ENCODE measurements at regions not wholly inside any gene's neighbourhood (a gene's known extent, or its start where the extent isn't known, plus 50 kb on each side); places are given as distances from the start of the nearest gene placed in this dataset.
A peak's percentile ranks its signal among the peaks of the same experiment; 100 is the strongest.

GRCh38 chr4:144363890-144364289 is 223.4 kb upstream of the GYPA start:
- peaks cover 4 to 6% of the 10 kb centered on the region in 2 donors for H3K9me3 Mint-ChIP-seq
- H3K36me3 Mint-ChIP-seq = peaks cover 0 to 2% of the 10 kb centered on the region in 2 donors
- H3K4me3 Mint-ChIP-seq = no peak overlapping the region
- peaks cover 17 to 20% of the 10 kb centered on the region in 2 donors for H3K27me3 Mint-ChIP-seq
- ATAC-seq (replicated peaks) = no peak
- no peak overlapping the region for H3K27ac Mint-ChIP-seq
- peaks cover 9 to 15% of the 10 kb centered on the region in 2 donors for H3K4me1 Mint-ChIP-seq
- DNase-seq = no peak

DNA sequence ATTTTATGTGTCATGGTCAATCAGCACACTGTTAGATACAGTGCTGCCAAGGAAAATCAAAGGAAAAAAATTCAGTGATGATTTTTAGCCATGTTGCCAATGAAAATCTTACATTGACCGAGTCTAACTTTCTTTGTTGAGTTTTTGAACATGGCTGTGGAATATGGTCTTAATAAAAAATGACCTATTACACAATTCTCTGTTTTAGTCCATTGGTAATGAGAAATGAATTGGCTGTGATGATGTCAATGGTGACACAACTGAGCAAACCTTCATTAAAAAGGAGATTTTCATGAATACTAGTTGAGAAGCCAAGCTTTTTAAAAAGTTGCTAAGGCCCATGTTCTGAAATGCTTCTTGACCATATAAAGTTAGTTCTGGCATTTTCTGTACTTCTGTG is 225.9 kb upstream of the GYPA start:
- Mint-ChIP-seq H3K27ac (no peak overlapping the region), H3K36me3 (no peaks in the 10 kb centered on the region), H3K4me1 (no peaks in the 10 kb centered on the region), H3K9me3 (peaks cover 0 to 2% of the 10 kb centered on the region in 2 donors), H3K27me3 (peaks cover 4 to 7% of the 10 kb centered on the region in 2 donors), H3K4me3 (no peak overlapping the region)
- ATAC-seq (replicated peaks) = no peak
- DNase-seq = no peak

DNA sequence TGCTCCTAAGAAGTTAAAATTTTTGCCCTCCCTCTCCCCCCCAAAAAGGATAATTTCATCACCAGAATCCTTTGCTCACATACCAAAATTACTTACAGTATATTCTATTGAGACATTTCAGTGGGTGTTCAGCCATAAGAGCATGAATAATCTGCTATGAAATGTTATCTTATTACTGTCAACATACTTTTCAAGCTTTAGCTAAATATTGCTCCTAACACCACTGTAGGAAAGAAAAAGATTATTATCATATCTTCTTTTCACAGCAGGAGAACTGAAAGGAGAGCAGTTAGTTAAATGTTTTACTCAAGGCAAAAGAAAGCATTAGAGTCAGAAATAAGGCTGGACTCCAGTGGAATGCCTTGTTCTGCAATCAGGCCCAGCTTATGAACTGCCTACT is 231.0 kb upstream of the GYPA start:
- Mint-ChIP-seq H3K27me3 (peaks cover 3 to 10% of the 10 kb centered on the region in 2 donors), H3K4me3 (no peak overlapping the region), H3K27ac (no peak overlapping the region), H3K4me1 (peaks cover 0 to 8% of the 10 kb centered on the region in 2 donors), H3K36me3 (no peaks in the 10 kb centered on the region), H3K9me3 (peaks cover 0 to 2% of the 10 kb centered on the region in 2 donors)
- no peak for DNase-seq
- ATAC-seq (replicated peaks) = no peak

- DNase-seq = peak; percentile 46
- Mint-ChIP-seq H3K27me3 (peaks cover 4 to 10% of the 10 kb centered on the region in 2 donors), H3K27ac (no peak overlapping the region), H3K36me3 (no peaks in the 10 kb centered on the region), H3K9me3 (no peaks in the 10 kb centered on the region), H3K4me3 (no peak overlapping the region), H3K4me1 (peaks cover 0 to 8% of the 10 kb centered on the region in 2 donors)
- ATAC-seq (replicated peaks) = peak; percentile 95
Observed at GRCh38 chr4:144374065-144374464, 233.5 kb upstream of the GYPA start.

DNA sequence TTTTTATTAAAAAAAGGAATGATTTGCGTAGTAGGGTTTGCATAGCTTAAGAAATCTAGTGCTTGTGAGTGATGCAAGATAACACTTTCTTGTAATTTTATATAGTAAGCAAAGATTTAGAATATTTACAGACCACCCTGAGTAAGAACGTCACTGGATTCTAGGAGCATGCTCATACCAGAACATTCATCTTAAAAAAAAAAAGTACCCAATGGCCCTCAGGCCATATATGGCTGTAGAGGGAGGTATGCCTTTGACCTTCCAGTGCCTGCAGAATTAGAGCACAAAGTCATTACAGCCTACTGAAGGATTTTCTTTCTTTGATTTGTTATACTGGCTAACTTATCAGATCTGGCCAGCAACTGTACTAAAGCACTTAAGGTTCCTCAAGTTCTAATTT is 236.3 kb upstream of the GYPA start:
- DNase-seq = no peak
- no peak for ATAC-seq (replicated peaks)
- Mint-ChIP-seq H3K36me3 (no peaks in the 10 kb centered on the region), H3K27me3 (peaks cover 4 to 10% of the 10 kb centered on the region in 2 donors), H3K27ac (no peak overlapping the region), H3K9me3 (no peaks in the 10 kb centered on the region), H3K4me3 (no peak overlapping the region), H3K4me1 (peaks cover 0 to 8% of the 10 kb centered on the region in 2 donors)

GRCh38 chr4:144384408-144384807 is 243.9 kb upstream of the GYPA start:
- H3K4me3 Mint-ChIP-seq = no peak overlapping the region
- peaks cover 21 to 26% of the 10 kb centered on the region in 2 donors for H3K9me3 Mint-ChIP-seq
- H3K36me3 Mint-ChIP-seq = peaks cover 2 to 6% of the 10 kb centered on the region in 2 donors
- H3K4me1 Mint-ChIP-seq = peaks cover 3 to 8% of the 10 kb centered on the region in 2 donors
- no peak overlapping the region for H3K27ac Mint-ChIP-seq
- H3K27me3 Mint-ChIP-seq = peaks cover 0 to 7% of the 10 kb centered on the region in 2 donors
- peak; percentile 67 to 77 for ATAC-seq (replicated peaks)
- peak; percentile 2 for DNase-seq

DNA sequence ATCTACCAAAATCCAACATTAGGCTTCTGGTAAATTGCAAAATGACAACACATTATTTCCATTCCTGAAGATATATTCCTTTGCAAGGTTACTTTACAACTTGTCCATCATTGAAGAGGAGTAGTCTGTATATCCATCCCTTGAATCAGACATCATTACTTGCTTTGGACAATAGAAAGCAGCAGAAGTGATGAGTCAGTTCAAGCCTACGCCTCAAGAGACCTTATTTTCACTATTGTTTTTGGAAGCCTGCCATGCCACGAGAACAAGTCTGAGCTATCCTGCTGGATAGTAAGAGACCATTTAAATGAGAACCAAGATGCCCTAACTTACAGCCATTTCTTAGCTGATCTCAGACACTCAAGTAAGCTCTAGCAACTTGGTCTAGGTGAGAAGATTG is 246.0 kb upstream of the HHIP start:
- no peak overlapping the region for H3K4me3 Mint-ChIP-seq
- DNase-seq (no peak), ATAC-seq (replicated peaks) (peak; percentile 42 to 55)
- no peaks in the 10 kb centered on the region for H3K9me3 Mint-ChIP-seq
- no peaks in the 10 kb centered on the region for H3K36me3 Mint-ChIP-seq
- peaks cover 9 to 32% of the 10 kb centered on the region in 2 donors for H3K4me1 Mint-ChIP-seq
- no peaks in the 10 kb centered on the region for H3K27me3 Mint-ChIP-seq
- H3K27ac Mint-ChIP-seq = no peak overlapping the region

DNA sequence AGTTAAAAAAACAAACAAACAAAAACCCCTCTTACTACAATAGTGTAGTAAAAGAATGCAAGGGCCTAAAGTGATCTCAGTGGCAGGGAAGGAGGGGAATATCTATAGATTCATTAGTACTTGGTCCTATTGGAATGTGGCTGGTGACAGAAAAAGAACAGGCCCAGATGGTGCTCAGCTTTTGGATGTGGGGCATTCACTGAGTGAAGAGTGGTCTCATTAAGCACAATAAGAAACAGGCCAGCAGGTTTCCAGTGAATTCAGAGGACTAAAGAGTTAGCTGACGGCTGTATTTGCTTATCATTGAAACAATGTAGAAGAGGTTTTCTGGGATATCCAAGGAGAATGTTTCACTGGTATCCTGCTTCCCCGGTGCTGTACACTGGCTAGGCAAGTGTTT is 243.8 kb upstream of the HHIP start:
- H3K36me3 Mint-ChIP-seq = no peaks in the 10 kb centered on the region
- ATAC-seq (replicated peaks) = no peak
- H3K9me3 Mint-ChIP-seq = peaks cover 0 to 3% of the 10 kb centered on the region in 2 donors
- no peak overlapping the region for H3K4me3 Mint-ChIP-seq
- peaks cover 9 to 32% of the 10 kb centered on the region in 2 donors for H3K4me1 Mint-ChIP-seq
- H3K27me3 Mint-ChIP-seq = no peaks in the 10 kb centered on the region
- H3K27ac Mint-ChIP-seq = no peak overlapping the region
- DNase-seq = no peak

GRCh38 chr4:144402999-144403398 is 243.0 kb upstream of the HHIP start:
- no peak for DNase-seq
- ATAC-seq (replicated peaks) = peak; percentile 58 to 59
- no peaks in the 10 kb centered on the region for H3K27me3 Mint-ChIP-seq
- no peak overlapping the region for H3K4me3 Mint-ChIP-seq
- H3K9me3 Mint-ChIP-seq = peaks cover 0 to 3% of the 10 kb centered on the region in 2 donors
- H3K36me3 Mint-ChIP-seq = no peaks in the 10 kb centered on the region
- H3K27ac Mint-ChIP-seq = no peak overlapping the region
- peaks cover 9 to 32% of the 10 kb centered on the region in 2 donors for H3K4me1 Mint-ChIP-seq

- H3K4me1 Mint-ChIP-seq = peaks cover 9 to 32% of the 10 kb centered on the region in 2 donors
- H3K36me3 Mint-ChIP-seq = no peaks in the 10 kb centered on the region
Observed at GRCh38 chr4:144403893-144404292, 242.1 kb upstream of the HHIP start.

DNA sequence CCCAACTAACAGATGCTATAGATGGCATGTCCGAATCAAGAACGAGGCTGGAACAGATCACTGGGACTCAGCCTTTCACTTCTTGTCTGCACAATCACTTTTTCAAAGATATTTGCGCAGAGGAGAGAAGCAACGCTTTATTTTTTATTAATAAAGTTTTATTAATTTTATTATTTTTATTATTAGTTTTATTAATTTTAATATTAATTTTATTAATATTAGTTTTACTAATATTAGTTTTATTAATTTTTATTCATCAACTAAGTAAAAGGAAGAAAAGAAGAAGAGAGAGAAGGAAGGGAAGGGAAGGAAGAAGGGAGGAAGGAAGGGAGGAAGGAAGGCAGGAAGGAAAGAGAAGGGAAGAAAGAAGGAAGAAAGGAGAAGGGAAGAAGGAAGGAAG is 236.4 kb upstream of the HHIP start:
- no peaks in the 10 kb centered on the region for H3K36me3 Mint-ChIP-seq
- no peak overlapping the region for H3K4me3 Mint-ChIP-seq
- H3K27ac Mint-ChIP-seq = no peak overlapping the region
- DNase-seq = no peak
- ATAC-seq (replicated peaks) = no peak
- peaks cover 16 to 26% of the 10 kb centered on the region in 2 donors for H3K4me1 Mint-ChIP-seq
- peaks cover 0 to 3% of the 10 kb centered on the region in 2 donors for H3K9me3 Mint-ChIP-seq
- H3K27me3 Mint-ChIP-seq = no peaks in the 10 kb centered on the region

More at GRCh38 chr4:144403893-144404292, 242.1 kb upstream of the HHIP start:
- ATAC-seq (replicated peaks) = no peak
- Mint-ChIP-seq H3K4me3 (no peak overlapping the region), H3K27me3 (no peaks in the 10 kb centered on the region), H3K27ac (no peak overlapping the region), H3K9me3 (peaks cover 0 to 3% of the 10 kb centered on the region in 2 donors)
- DNase-seq = no peak

- DNase-seq (no peak), ATAC-seq (replicated peaks) (peak; percentile 40 to 46)
- no peak overlapping the region for H3K27ac Mint-ChIP-seq
- peaks cover 16 to 26% of the 10 kb centered on the region in 2 donors for H3K4me1 Mint-ChIP-seq
- no peaks in the 10 kb centered on the region for H3K27me3 Mint-ChIP-seq
- no peaks in the 10 kb centered on the region for H3K36me3 Mint-ChIP-seq
- H3K4me3 Mint-ChIP-seq = no peak overlapping the region
- peaks cover 0 to 2% of the 10 kb centered on the region in 2 donors for H3K9me3 Mint-ChIP-seq
Observed at GRCh38 chr4:144410230-144410783, 235.6 kb upstream of the HHIP start.

DNA sequence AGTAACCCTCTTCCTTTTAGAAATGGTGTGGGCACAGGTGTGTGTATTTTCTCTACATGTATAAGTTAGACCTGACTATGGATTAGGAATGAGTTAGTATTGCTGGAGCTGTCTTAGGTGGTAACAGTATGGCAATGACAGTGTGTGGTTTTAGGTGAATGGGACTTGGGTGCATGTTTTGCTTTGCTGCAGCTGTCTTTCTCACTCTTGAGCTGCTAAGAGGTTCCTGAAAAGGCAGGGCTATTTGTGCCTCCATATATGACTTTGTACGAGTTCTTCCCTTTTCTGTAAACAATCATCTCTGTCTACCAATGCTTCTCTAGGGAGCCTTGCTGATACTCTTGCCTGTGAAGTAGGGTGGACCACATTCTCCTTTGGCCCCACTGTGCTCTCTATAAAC is 234.8 kb upstream of the HHIP start:
- Mint-ChIP-seq H3K4me1 (peaks cover 16 to 26% of the 10 kb centered on the region in 2 donors), H3K9me3 (no peaks in the 10 kb centered on the region), H3K4me3 (no peak overlapping the region), H3K27me3 (no peaks in the 10 kb centered on the region), H3K36me3 (no peaks in the 10 kb centered on the region), H3K27ac (no peak overlapping the region)
- peak; percentile 76 to 83 for ATAC-seq (replicated peaks)
- DNase-seq = no peak

DNA sequence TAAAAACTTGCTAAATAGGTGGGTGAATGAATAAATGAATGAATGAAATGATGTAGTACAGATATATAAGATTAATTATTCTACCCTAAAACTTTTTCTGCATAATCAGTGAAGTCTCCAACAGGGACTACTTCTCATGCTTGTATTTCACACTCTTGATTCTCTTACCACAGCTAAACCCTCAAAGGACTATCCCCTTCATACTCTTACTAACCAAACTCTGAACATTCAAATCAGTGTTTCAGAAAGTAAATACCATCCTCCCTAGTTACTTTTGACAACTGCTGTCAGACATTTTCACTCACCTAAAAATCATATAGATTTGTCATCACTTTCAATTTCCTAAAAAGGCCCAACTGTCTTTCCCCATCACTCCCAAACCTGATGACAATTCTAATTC is 234.3 kb upstream of the HHIP start:
- H3K27ac Mint-ChIP-seq = no peak overlapping the region
- H3K36me3 Mint-ChIP-seq = no peaks in the 10 kb centered on the region
- H3K4me1 Mint-ChIP-seq = peaks cover 16 to 26% of the 10 kb centered on the region in 2 donors
- H3K4me3 Mint-ChIP-seq = no peak overlapping the region
- H3K27me3 Mint-ChIP-seq = no peaks in the 10 kb centered on the region
- DNase-seq (no peak), ATAC-seq (replicated peaks) (peak; percentile 78 to 83)
- no peaks in the 10 kb centered on the region for H3K9me3 Mint-ChIP-seq

- Mint-ChIP-seq H3K4me1 (no peaks in the 10 kb centered on the region), H3K4me3 (no peak overlapping the region), H3K36me3 (no peaks in the 10 kb centered on the region), H3K27ac (no peak overlapping the region), H3K9me3 (no peaks in the 10 kb centered on the region), H3K27me3 (no peaks in the 10 kb centered on the region)
- DNase-seq (no peak), ATAC-seq (replicated peaks) (no peak)
Observed at GRCh38 chr4:144421056-144421455, 224.9 kb upstream of the HHIP start.
